Ovary (tissue), 3 donors: ENCODE measurements at regions not wholly inside any gene's neighbourhood (a gene's known extent, or its start where the extent isn't known, plus 50 kb on each side); places are given as distances from the start of the nearest gene placed in this dataset.

ENCODE experiments used
- EP300 ChIP-seq: sonication (generic); formaldehyde crosslinking; IDR thresholded peaks from one replicate; pipeline ENCODE4 v1.6.1; 2017; ENCODE audit warnings: antibody characterized with exemption
- POLR2A ChIP-seq: fragments of 450-650 bp; IDR thresholded peaks from one replicate; pipeline ENCODE4 v1.6.1; 2017; ENCODE audit warnings: antibody characterized with exemption, mild to moderate bottlenecking, moderate library complexity
- TF ChIP-seq, protein P1 (sequence below), 3 donors: fragments of 450-650 bp in 2 of 3; fragments of 200-600 bp in 1 of 3; IDR thresholded peaks; one replicate each; pipeline versions ENCODE4 v1.5.1 to v1.8.0; 2016 to 2022; ENCODE audit warnings: antibody characterized with exemption in 3 of 3, mild to moderate bottlenecking in 1 of 3
- donor health status: DM: no; HTN: no; CAD: no.

- TF ChIP-seq, protein P1, sequence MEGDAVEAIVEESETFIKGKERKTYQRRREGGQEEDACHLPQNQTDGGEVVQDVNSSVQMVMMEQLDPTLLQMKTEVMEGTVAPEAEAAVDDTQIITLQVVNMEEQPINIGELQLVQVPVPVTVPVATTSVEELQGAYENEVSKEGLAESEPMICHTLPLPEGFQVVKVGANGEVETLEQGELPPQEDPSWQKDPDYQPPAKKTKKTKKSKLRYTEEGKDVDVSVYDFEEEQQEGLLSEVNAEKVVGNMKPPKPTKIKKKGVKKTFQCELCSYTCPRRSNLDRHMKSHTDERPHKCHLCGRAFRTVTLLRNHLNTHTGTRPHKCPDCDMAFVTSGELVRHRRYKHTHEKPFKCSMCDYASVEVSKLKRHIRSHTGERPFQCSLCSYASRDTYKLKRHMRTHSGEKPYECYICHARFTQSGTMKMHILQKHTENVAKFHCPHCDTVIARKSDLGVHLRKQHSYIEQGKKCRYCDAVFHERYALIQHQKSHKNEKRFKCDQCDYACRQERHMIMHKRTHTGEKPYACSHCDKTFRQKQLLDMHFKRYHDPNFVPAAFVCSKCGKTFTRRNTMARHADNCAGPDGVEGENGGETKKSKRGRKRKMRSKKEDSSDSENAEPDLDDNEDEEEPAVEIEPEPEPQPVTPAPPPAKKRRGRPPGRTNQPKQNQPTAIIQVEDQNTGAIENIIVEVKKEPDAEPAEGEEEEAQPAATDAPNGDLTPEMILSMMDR (IDR thresholded peaks at IDR 0.05), result no peak
- TF ChIP-seq POLR2A, result no peak
- no peak for TF ChIP-seq EP300
These were observed 130.6 kb upstream of the TOX3 start for GRCh38 chr16:52677501-52677900.
